ENCODE measurements at regions not wholly inside any gene's neighbourhood (a gene's known extent, or its start where the extent isn't known, plus 50 kb on each side); places are given as distances from the start of the nearest gene placed in this dataset.
"Not testable (repeated sequence)": the region's sequence is repeated elsewhere in the genome, so short reads cannot be mapped to it uniquely, and the experiment has no call there.

DNA sequence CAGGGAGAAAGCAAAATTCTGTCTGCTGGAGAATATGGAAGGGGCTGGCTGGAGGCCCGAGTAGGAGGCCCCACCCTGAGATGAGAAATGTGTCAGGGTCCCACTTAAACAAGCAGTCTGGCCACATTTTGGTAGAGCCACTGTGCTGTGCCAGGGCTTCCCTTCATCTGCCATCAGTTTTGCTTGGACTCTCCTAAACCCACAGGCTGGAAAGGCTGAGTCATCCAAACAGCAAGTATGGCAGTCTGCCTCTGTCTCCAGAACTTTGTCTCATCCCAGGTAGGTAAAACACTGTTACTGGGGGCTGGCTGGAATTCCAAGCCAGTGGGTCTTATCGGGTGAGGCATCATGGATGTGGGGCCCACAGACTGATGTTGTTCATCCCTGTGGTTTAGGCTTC is 1390.6 kb downstream of the UQCRFS1 start:
- Histone ChIP-seq H3K9me3 (replicated peaks in 1 of 2; ENCODE audit: control insufficient read depth in 2 of 2, insufficient read depth in 1 of 2, low read depth in 1 of 2, low read length in 2 of 2) (peaks cover 0 to 6% of the 10 kb centered on the region in 2 donors), H3K23ac (ENCODE audit: low read depth, low read length, poor library complexity) (no peak overlapping the region), H3K79me1 (ENCODE audit: low read depth, low read length) (no peaks in the 10 kb centered on the region), H2BK120ac (ENCODE audit: low read depth, low read length) (no peak overlapping the region), H3K4ac (ENCODE audit: low read length) (no peak overlapping the region), H4K8ac (ENCODE audit: low read depth, low read length) (no peak overlapping the region), H3K36me3 (replicated peaks in 1 of 2; ENCODE audit: control insufficient read depth in 2 of 2, insufficient read depth in 2 of 2, low read length in 2 of 2) (no peaks in the 10 kb centered on the region), H3K4me1 (ENCODE audit: control insufficient read depth in 2 of 2, insufficient read depth in 1 of 2, low read depth in 1 of 2, low read length in 2 of 2) (no peaks in the 10 kb centered on the region), H2BK12ac (ENCODE audit: low read length) (no peak overlapping the region), H3K4me2 (ENCODE audit: insufficient read depth, low read length, poor library complexity, severe bottlenecking) (no peak overlapping the region), H3K27me3 (ENCODE audit: control insufficient read depth in 3 of 3, insufficient read depth in 3 of 3, low read depth in 1 of 3, low read length in 3 of 3) (no peaks in the 10 kb centered on the region), H3K14ac (ENCODE audit: low read length) (no peak overlapping the region), H4K91ac (ENCODE audit: low read depth, low read length, poor library complexity) (no peak overlapping the region), H3K9ac (ENCODE audit: low read depth, low read length, poor library complexity) (no peak overlapping the region), H2AK5ac (ENCODE audit: low read depth, low read length) (no peak overlapping the region), H2BK5ac (ENCODE audit: low read length) (no peak overlapping the region), H2AFZ (ENCODE audit: low read length) (no peak overlapping the region), H3K27ac (replicated peaks; ENCODE audit: low read length) (no peak overlapping the region), H3K4me3 (ENCODE audit: low read length in 2 of 2) (no peak overlapping the region), H3K18ac (ENCODE audit: low read length) (no peak overlapping the region), H2BK15ac (ENCODE audit: low read length) (no peak overlapping the region)
- DNase-seq (ENCODE audit: low spot score) = no peak
- no CpG with 5 or more reads among the region's 2 CpGs for WGBS, 2 donors (ENCODE audit: extremely low coverage in 2 of 2, insufficient read length in 2 of 2, insufficient replicate concordance in 1 of 2)

- Histone ChIP-seq H2BK15ac (ENCODE audit: low read length) (no peak overlapping the region), H3K36me3 (replicated peaks in 1 of 2; ENCODE audit: control insufficient read depth in 2 of 2, insufficient read depth in 2 of 2, low read length in 2 of 2) (no peaks in the 10 kb centered on the region), H3K79me1 (ENCODE audit: low read depth, low read length) (no peaks in the 10 kb centered on the region), H2BK120ac (ENCODE audit: low read depth, low read length) (no peak overlapping the region), H2AK5ac (ENCODE audit: low read depth, low read length) (no peak overlapping the region), H3K14ac (ENCODE audit: low read length) (no peak overlapping the region), H4K91ac (ENCODE audit: low read depth, low read length, poor library complexity) (no peak overlapping the region), H3K9me3 (replicated peaks in 1 of 2; ENCODE audit: control insufficient read depth in 2 of 2, insufficient read depth in 1 of 2, low read depth in 1 of 2, low read length in 2 of 2) (peaks cover 0 to 6% of the 10 kb centered on the region in 2 donors), H2BK12ac (ENCODE audit: low read length) (no peak overlapping the region), H3K18ac (ENCODE audit: low read length) (no peak overlapping the region), H2AFZ (ENCODE audit: low read length) (no peak overlapping the region), H3K4me3 (ENCODE audit: low read length in 2 of 2) (peak overlapping the region in 1 of 2 donors; percentile 46), H3K27me3 (ENCODE audit: control insufficient read depth in 3 of 3, insufficient read depth in 3 of 3, low read depth in 1 of 3, low read length in 3 of 3) (no peaks in the 10 kb centered on the region), H3K4me2 (ENCODE audit: insufficient read depth, low read length, poor library complexity, severe bottlenecking) (no peak overlapping the region), H3K9ac (ENCODE audit: low read depth, low read length, poor library complexity) (no peak overlapping the region), H3K4ac (ENCODE audit: low read length) (no peak overlapping the region), H4K8ac (ENCODE audit: low read depth, low read length) (no peak overlapping the region), H3K23ac (ENCODE audit: low read depth, low read length, poor library complexity) (no peak overlapping the region), H3K4me1 (ENCODE audit: control insufficient read depth in 2 of 2, insufficient read depth in 1 of 2, low read depth in 1 of 2, low read length in 2 of 2) (no peaks in the 10 kb centered on the region), H3K27ac (replicated peaks; ENCODE audit: low read length) (no peak overlapping the region), H2BK5ac (ENCODE audit: low read length) (no peak overlapping the region)
- DNase-seq (ENCODE audit: low spot score) = no peak
These were observed 1391.4 kb downstream of the UQCRFS1 start for GRCh38 chr19:27821418-27822018.

DNA sequence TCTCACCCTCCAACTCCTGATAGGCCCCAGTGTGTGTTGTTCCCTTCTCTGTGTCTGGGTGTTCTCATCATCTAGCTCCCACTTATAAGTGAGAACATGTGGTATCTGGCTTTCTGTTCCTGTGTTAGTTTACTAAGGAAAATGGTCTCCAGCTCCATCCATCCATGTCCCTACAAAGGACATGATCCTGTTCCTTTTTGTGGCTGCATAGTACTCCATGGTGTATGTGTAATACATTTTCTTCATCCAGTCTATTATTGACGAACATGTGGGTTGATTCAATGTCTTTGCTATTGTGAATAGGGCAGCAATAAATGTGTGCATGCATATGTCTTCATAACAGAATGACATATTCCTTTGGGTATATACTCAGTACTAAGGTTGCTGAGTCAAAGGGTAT is 1397.0 kb downstream of the UQCRFS1 start:
- Histone ChIP-seq H2BK120ac (ENCODE audit: low read depth, low read length) (no peak overlapping the region), H4K8ac (ENCODE audit: low read depth, low read length) (no peak overlapping the region), H3K9me3 (replicated peaks in 1 of 2; ENCODE audit: control insufficient read depth in 2 of 2, insufficient read depth in 1 of 2, low read depth in 1 of 2, low read length in 2 of 2) (peaks cover 0 to 6% of the 10 kb centered on the region in 2 donors), H3K23ac (ENCODE audit: low read depth, low read length, poor library complexity) (no peak overlapping the region), H3K4me2 (ENCODE audit: insufficient read depth, low read length, poor library complexity, severe bottlenecking) (no peak overlapping the region), H3K4ac (ENCODE audit: low read length) (no peak overlapping the region), H3K4me1 (ENCODE audit: control insufficient read depth in 2 of 2, insufficient read depth in 1 of 2, low read depth in 1 of 2, low read length in 2 of 2) (no peaks in the 10 kb centered on the region), H3K9ac (ENCODE audit: low read depth, low read length, poor library complexity) (no peak overlapping the region), H3K4me3 (ENCODE audit: low read length in 2 of 2) (no peak overlapping the region), H3K14ac (ENCODE audit: low read length) (no peak overlapping the region), H2AFZ (ENCODE audit: low read length) (no peak overlapping the region), H3K36me3 (replicated peaks in 1 of 2; ENCODE audit: control insufficient read depth in 2 of 2, insufficient read depth in 2 of 2, low read length in 2 of 2) (no peaks in the 10 kb centered on the region), H3K27ac (replicated peaks; ENCODE audit: low read length) (no peak overlapping the region), H2BK15ac (ENCODE audit: low read length) (no peak overlapping the region), H2BK5ac (ENCODE audit: low read length) (no peak overlapping the region), H3K18ac (ENCODE audit: low read length) (no peak overlapping the region), H3K79me1 (ENCODE audit: low read depth, low read length) (no peaks in the 10 kb centered on the region), H2BK12ac (ENCODE audit: low read length) (no peak overlapping the region), H2AK5ac (ENCODE audit: low read depth, low read length) (no peak overlapping the region), H4K91ac (ENCODE audit: low read depth, low read length, poor library complexity) (no peak overlapping the region), H3K27me3 (ENCODE audit: control insufficient read depth in 3 of 3, insufficient read depth in 3 of 3, low read depth in 1 of 3, low read length in 3 of 3) (no peaks in the 10 kb centered on the region)
- no peak for DNase-seq (ENCODE audit: low spot score)
- no CpG with 5 or more reads among the region's 1 CpG for WGBS, 2 donors (ENCODE audit: extremely low coverage in 2 of 2, insufficient read length in 2 of 2, insufficient replicate concordance in 1 of 2)

- H3K9ac ChIP-seq (ENCODE audit: low read depth, low read length, poor library complexity); H3K36me3 ChIP-seq (replicated peaks in 1 of 2; ENCODE audit: control insufficient read depth in 2 of 2, insufficient read depth in 2 of 2, low read length in 2 of 2); DNase-seq (ENCODE audit: low spot score); H3K4me1 ChIP-seq (ENCODE audit: control insufficient read depth in 2 of 2, insufficient read depth in 1 of 2, low read depth in 1 of 2, low read length in 2 of 2); H2BK12ac ChIP-seq (ENCODE audit: low read length); H2BK5ac ChIP-seq (ENCODE audit: low read length); H3K27ac ChIP-seq (replicated peaks; ENCODE audit: low read length); H3K4me2 ChIP-seq (ENCODE audit: insufficient read depth, low read length, poor library complexity, severe bottlenecking); H3K9me3 ChIP-seq (replicated peaks in 1 of 2; ENCODE audit: control insufficient read depth in 2 of 2, insufficient read depth in 1 of 2, low read depth in 1 of 2, low read length in 2 of 2); H2BK120ac ChIP-seq (ENCODE audit: low read depth, low read length); H2AK5ac ChIP-seq (ENCODE audit: low read depth, low read length); H4K8ac ChIP-seq (ENCODE audit: low read depth, low read length); H3K79me1 ChIP-seq (ENCODE audit: low read depth, low read length); H3K4ac ChIP-seq (ENCODE audit: low read length); H3K18ac ChIP-seq (ENCODE audit: low read length); H2AFZ ChIP-seq (ENCODE audit: low read length); H3K23ac ChIP-seq (ENCODE audit: low read depth, low read length, poor library complexity); H2BK15ac ChIP-seq (ENCODE audit: low read length); H3K4me3 ChIP-seq (ENCODE audit: low read length in 2 of 2); H3K14ac ChIP-seq (ENCODE audit: low read length); H3K27me3 ChIP-seq (ENCODE audit: control insufficient read depth in 3 of 3, insufficient read depth in 3 of 3, low read depth in 1 of 3, low read length in 3 of 3); H4K91ac ChIP-seq (ENCODE audit: low read depth, low read length, poor library complexity): not testable (repeated sequence)
- no CpG with 5 or more reads among the region's 4 CpGs for WGBS, 2 donors (ENCODE audit: extremely low coverage in 2 of 2, insufficient read length in 2 of 2, insufficient replicate concordance in 1 of 2)
These were observed 1398.1 kb downstream of the UQCRFS1 start for GRCh38 chr19:27814834-27815233.

Measured in neuronal stem cell (in vitro differentiated cells).